ENCODE measurements at regions not wholly inside any gene's neighbourhood (a gene's known extent, or its start where the extent isn't known, plus 50 kb on each side); places are given as distances from the start of the nearest gene placed in this dataset.

- H3K27ac Mint-ChIP-seq: peak overlapping the region; percentile 73
- peak overlapping the region in 1 of 2 donors; percentile 52 for H3K27ac ChIP-seq (ENCODE audit: low read depth in 1 of 2, low read length in 2 of 2)
- no peak overlapping the region for H3K4me3 ChIP-seq (ENCODE audit: low read length)
- H3K9me3 Mint-ChIP-seq: no peaks in the 10 kb centered on the region
- no peaks in the 10 kb centered on the region for H3K36me3 ChIP-seq (ENCODE audit: insufficient read depth, low read length)
- TF ChIP-seq CTCF (IDR thresholded peaks at IDR 0.05): no peak
- no peak overlapping the region for H3K4me3 Mint-ChIP-seq
- DNase-seq (no peak), ATAC-seq (ENCODE audit: poor library complexity) (no peak)
- no peaks in the 10 kb centered on the region for H3K9me3 ChIP-seq (ENCODE audit: control insufficient read depth in 1 of 2, insufficient read depth in 1 of 2, low read length in 2 of 2)
- peaks cover 51% of the 10 kb centered on the region for H3K4me1 Mint-ChIP-seq (ENCODE audit: low read depth)
- no peaks in the 10 kb centered on the region for H3K27me3 Mint-ChIP-seq
- H3K36me3 Mint-ChIP-seq (ENCODE audit: low read depth): no peaks in the 10 kb centered on the region
- POLR2A ChIA-PET: interaction anchor here (0.7 to 1.9 kb wide), 8 partner anchors 26 to 297 kb away, joined by 3 to 26 read pairs (median 6); partner anchors contain the start of genes ATAD1, KLLN and PTEN
- H3K27me3 ChIP-seq (ENCODE audit: control insufficient read depth in 1 of 2, insufficient read depth in 2 of 2, low read length in 2 of 2): no peaks in the 10 kb centered on the region
- intact Hi-C loops (cut with DNase I, micrococcal nuclease): loop anchor here in 1 of 2 experiments (10.0 kb wide), 1 partner anchor 137 kb away; no protein-coding TSS in a partner anchor
- peaks cover 32% of the 10 kb centered on the region for H3K4me1 ChIP-seq (ENCODE audit: insufficient read depth, low read length)
- CTCF ChIA-PET: interaction anchor here (1.2 kb wide), 1 partner anchor 21 kb away, joined by 3 read pairs; no protein-coding TSS in a partner anchor
Measured at GRCh38 chr10:88092265-88092664, 228.8 kb downstream of the PTEN start.

- no peak overlapping the region for H3K4me3 ChIP-seq (ENCODE audit: low read length)
- no peak for ATAC-seq (ENCODE audit: poor library complexity)
- TF ChIP-seq CTCF (IDR thresholded peaks at IDR 0.05): no peak
- Mint-ChIP-seq H3K27ac (peak overlapping the region; percentile 73), H3K4me1 (ENCODE audit: low read depth) (peaks cover 51% of the 10 kb centered on the region), H3K9me3 (no peaks in the 10 kb centered on the region), H3K4me3 (no peak overlapping the region), H3K36me3 (ENCODE audit: low read depth) (no peaks in the 10 kb centered on the region), H3K27me3 (no peaks in the 10 kb centered on the region)
- no peak overlapping the region for H3K27ac ChIP-seq (ENCODE audit: low read depth in 1 of 2, low read length in 2 of 2)
- H3K4me1 ChIP-seq (ENCODE audit: insufficient read depth, low read length): peaks cover 32% of the 10 kb centered on the region
- ChIA-PET CTCF (no interaction called here), POLR2A (interaction anchor here (1.9 kb wide), 1 partner anchor 231 kb away, joined by 26 read pairs; the partner anchor contains the start of genes KLLN and PTEN)
- no peaks in the 10 kb centered on the region for H3K9me3 ChIP-seq (ENCODE audit: control insufficient read depth in 1 of 2, insufficient read depth in 1 of 2, low read length in 2 of 2)
- H3K27me3 ChIP-seq (ENCODE audit: control insufficient read depth in 1 of 2, insufficient read depth in 2 of 2, low read length in 2 of 2): no peaks in the 10 kb centered on the region
- no peaks in the 10 kb centered on the region for H3K36me3 ChIP-seq (ENCODE audit: insufficient read depth, low read length)
- peak in 3 of 14 experiments; percentile 37 to 48 (median 41) for DNase-seq
- intact Hi-C loops (cut with DNase I, micrococcal nuclease): loop anchor here in 1 of 2 experiments (10.0 kb wide), 1 partner anchor 138 kb away; no protein-coding TSS in a partner anchor
Measured at GRCh38 chr10:88092973-88093372, 229.5 kb downstream of the PTEN start.

GRCh38 chr10:88094795-88095194 lies 231.4 kb downstream of the PTEN start:
- CTCF ChIA-PET: no interaction called here
- DNase-seq (no peak), ATAC-seq (ENCODE audit: poor library complexity) (no peak)
- intact Hi-C loops (cut with DNase I, micrococcal nuclease): loop anchor here in 1 of 2 experiments (10.0 kb wide), 1 partner anchor 140 kb away; no protein-coding TSS in a partner anchor
- H3K27ac Mint-ChIP-seq: peak overlapping the region; percentile 21
- no peaks in the 10 kb centered on the region for H3K27me3 Mint-ChIP-seq
- H3K4me3 Mint-ChIP-seq: no peak overlapping the region
- H3K9me3 Mint-ChIP-seq: no peaks in the 10 kb centered on the region
- no peaks in the 10 kb centered on the region for H3K36me3 ChIP-seq (ENCODE audit: insufficient read depth, low read length)
- no peak for TF ChIP-seq CTCF (IDR thresholded peaks at IDR 0.05)
- H3K36me3 Mint-ChIP-seq (ENCODE audit: low read depth): no peaks in the 10 kb centered on the region
- H3K27me3 ChIP-seq (ENCODE audit: control insufficient read depth in 1 of 2, insufficient read depth in 2 of 2, low read length in 2 of 2): no peaks in the 10 kb centered on the region
- peaks cover 32% of the 10 kb centered on the region for H3K4me1 ChIP-seq (ENCODE audit: insufficient read depth, low read length)
- H3K9me3 ChIP-seq (ENCODE audit: control insufficient read depth in 1 of 2, insufficient read depth in 1 of 2, low read length in 2 of 2): no peaks in the 10 kb centered on the region
- H3K4me3 ChIP-seq (ENCODE audit: low read length): no peak overlapping the region
- no peak overlapping the region for H3K27ac ChIP-seq (ENCODE audit: low read depth in 1 of 2, low read length in 2 of 2)
- POLR2A ChIA-PET: no interaction called here
- peaks cover 47% of the 10 kb centered on the region for H3K4me1 Mint-ChIP-seq (ENCODE audit: low read depth)
